ENCODE measurements at regions not wholly inside any gene's neighbourhood (a gene's known extent, or its start where the extent isn't known, plus 50 kb on each side); places are given as distances from the start of the nearest gene placed in this dataset.

- Histone ChIP-seq H3K9me3 (ENCODE audit: severe bottlenecking) (no peaks in the 10 kb centered on the region), H3K4me3 (ENCODE audit: low read depth, low read length) (no peak overlapping the region), H3K27ac (no peak overlapping the region), H3K36me3 (no peaks in the 10 kb centered on the region), H3K27me3 (ENCODE audit: insufficient read depth, low read depth, severe bottlenecking) (peaks cover 15% of the 10 kb centered on the region)
- TF ChIP-seq, protein P1, sequence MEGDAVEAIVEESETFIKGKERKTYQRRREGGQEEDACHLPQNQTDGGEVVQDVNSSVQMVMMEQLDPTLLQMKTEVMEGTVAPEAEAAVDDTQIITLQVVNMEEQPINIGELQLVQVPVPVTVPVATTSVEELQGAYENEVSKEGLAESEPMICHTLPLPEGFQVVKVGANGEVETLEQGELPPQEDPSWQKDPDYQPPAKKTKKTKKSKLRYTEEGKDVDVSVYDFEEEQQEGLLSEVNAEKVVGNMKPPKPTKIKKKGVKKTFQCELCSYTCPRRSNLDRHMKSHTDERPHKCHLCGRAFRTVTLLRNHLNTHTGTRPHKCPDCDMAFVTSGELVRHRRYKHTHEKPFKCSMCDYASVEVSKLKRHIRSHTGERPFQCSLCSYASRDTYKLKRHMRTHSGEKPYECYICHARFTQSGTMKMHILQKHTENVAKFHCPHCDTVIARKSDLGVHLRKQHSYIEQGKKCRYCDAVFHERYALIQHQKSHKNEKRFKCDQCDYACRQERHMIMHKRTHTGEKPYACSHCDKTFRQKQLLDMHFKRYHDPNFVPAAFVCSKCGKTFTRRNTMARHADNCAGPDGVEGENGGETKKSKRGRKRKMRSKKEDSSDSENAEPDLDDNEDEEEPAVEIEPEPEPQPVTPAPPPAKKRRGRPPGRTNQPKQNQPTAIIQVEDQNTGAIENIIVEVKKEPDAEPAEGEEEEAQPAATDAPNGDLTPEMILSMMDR (IDR thresholded peaks at IDR 0.05; ENCODE audit: low read depth, low read length), result no peak
- no peak for DNase-seq
These were observed 104.9 kb downstream of the CHIC2 start for GRCh38 chr4:53959343-53960120.

DNA sequence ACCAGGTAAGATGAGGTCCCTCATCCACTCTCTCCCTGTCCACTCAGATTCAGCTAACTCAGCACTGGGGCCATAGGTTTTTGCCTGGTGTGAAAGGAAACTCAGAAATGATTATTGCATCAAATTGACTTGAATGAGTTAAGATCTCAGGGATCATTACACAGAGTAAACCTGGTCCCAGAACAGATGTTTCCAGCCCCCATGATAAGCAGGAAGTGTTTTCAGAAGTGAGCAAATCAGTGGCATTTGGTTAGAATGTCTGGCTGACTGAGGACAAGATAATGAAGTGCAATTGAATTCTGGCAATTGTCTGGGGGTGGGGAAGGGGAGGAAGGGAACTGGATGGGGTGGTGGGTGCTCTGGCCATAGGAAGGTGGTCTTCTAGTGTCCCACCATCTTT, 108.0 kb downstream of the CHIC2 start:
- no peak for DNase-seq
- H3K4me3 ChIP-seq (ENCODE audit: low read depth, low read length), result no peak overlapping the region
- H3K36me3 ChIP-seq, result no peaks in the 10 kb centered on the region
- peaks cover 25% of the 10 kb centered on the region for H3K27me3 ChIP-seq (ENCODE audit: insufficient read depth, low read depth, severe bottlenecking)
- TF ChIP-seq, protein P1 (IDR thresholded peaks at IDR 0.05; ENCODE audit: low read depth, low read length), result no peak
- H3K27ac ChIP-seq, result no peak overlapping the region
- H3K9me3 ChIP-seq (ENCODE audit: severe bottlenecking), result no peaks in the 10 kb centered on the region

DNA sequence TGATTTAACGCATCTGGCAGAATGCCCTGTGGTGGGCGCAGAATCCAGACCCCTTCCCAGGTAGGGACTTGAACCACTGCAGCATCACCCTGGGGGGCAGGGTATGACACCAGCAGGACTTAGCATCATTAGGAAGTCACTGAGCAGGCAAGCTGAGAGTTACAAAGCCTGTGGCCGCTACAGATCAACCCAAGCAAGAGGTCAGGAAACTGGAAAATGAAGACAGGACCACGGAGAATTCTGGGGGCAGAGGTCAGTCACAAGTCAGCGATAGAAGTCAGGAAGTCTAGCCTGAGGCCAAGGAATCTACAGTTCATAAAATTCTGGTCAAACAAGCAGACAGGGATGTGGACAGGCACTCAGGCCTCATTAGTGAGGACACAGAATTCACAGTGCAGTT, 108.4 kb downstream of the CHIC2 start:
- TF ChIP-seq, protein P1 (IDR thresholded peaks at IDR 0.05; ENCODE audit: low read depth, low read length), result no peak
- H3K9me3 ChIP-seq (ENCODE audit: severe bottlenecking), result no peaks in the 10 kb centered on the region
- H3K4me3 ChIP-seq (ENCODE audit: low read depth, low read length), result no peak overlapping the region
- H3K36me3 ChIP-seq, result no peaks in the 10 kb centered on the region
- DNase-seq, result no peak
- peaks cover 29% of the 10 kb centered on the region for H3K27me3 ChIP-seq (ENCODE audit: insufficient read depth, low read depth, severe bottlenecking)
- no peak overlapping the region for H3K27ac ChIP-seq

GRCh38 chr4:53951414-53951813, 113.0 kb downstream of the CHIC2 start:
- no peaks in the 10 kb centered on the region for H3K9me3 ChIP-seq (ENCODE audit: severe bottlenecking)
- DNase-seq, result no peak
- TF ChIP-seq, protein P1 (IDR thresholded peaks at IDR 0.05; ENCODE audit: low read depth, low read length), result no peak
- H3K36me3 ChIP-seq, result no peaks in the 10 kb centered on the region
- no peak overlapping the region for H3K4me3 ChIP-seq (ENCODE audit: low read depth, low read length)
- H3K27me3 ChIP-seq (ENCODE audit: insufficient read depth, low read depth, severe bottlenecking), result peaks cover 58% of the 10 kb centered on the region
- no peak overlapping the region for H3K27ac ChIP-seq

DNA sequence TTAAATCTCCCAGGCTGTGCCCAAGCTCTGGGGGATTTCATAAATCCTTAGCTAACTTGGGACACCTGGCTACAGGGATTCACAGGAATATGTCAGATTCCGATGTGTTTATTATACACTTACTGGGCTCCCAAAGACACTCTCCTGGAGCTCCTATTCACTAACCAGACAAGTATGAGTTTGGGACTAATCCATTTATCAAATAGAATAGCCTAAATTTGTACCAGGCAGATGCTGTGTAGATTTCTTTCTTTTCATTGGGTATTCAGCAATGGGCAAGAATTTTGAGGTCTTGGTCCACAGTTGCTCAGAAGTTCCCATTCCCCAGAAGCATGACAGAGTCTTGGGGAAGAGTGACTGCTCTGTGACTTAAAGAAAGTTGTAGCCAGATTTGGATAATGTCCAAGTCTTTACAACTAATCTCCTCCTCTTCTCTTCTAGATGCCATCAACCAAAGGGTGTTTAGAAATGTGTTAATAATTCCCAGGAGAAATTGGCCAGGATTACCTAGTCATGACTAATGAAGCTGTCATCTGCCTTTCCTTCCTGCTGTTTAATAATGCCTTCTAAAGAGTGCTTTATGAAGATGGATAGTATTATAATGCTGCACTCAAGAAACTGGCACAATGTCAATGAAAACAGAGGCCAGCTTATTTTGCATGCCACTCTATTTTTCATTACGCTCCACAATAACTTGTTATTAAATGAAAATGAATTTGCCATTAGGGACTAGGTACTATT, 120.9 kb downstream of the CHIC2 start:
- H3K36me3 ChIP-seq, result no peaks in the 10 kb centered on the region
- no peak for DNase-seq
- peaks cover 9% of the 10 kb centered on the region for H3K9me3 ChIP-seq (ENCODE audit: severe bottlenecking)
- no peak overlapping the region for H3K27ac ChIP-seq
- H3K27me3 ChIP-seq (ENCODE audit: insufficient read depth, low read depth, severe bottlenecking), result peaks cover 32% of the 10 kb centered on the region
- TF ChIP-seq, protein P1 (IDR thresholded peaks at IDR 0.05; ENCODE audit: low read depth, low read length), result no peak
- no peak overlapping the region for H3K4me3 ChIP-seq (ENCODE audit: low read depth, low read length)
